ENCODE measurements at regions not wholly inside any gene's neighbourhood (a gene's known extent, or its start where the extent isn't known, plus 50 kb on each side); places are given as distances from the start of the nearest gene placed in this dataset.

DNA sequence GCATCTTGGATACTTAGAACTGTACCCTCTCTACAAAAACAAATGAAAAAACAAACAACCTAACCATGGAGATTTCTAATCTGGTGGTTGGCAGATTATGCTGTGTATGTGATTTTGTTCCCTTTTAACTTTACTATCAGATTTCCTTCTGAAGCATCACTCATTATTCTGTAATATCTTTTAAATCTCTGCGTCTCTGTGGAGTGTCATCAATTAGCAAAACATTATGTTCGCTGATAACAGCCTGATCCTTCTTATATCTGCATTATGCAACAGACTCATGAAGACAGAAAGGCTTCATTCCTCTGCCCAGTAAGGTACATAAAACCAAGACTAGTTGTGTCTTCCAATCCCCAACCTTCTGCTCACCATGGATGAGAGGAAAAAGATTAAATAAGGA is 110.3 kb upstream of the PDE5A start:
- Histone ChIP-seq H3K4me1 (no peaks in the 10 kb centered on the region), H3K27me3 (no peaks in the 10 kb centered on the region), H3K4me3 (no peak overlapping the region), H3K9me3 (no peaks in the 10 kb centered on the region), H3K36me3 (no peaks in the 10 kb centered on the region), H3K27ac (no peak overlapping the region)
- DNase-seq (ENCODE audit: low spot score in 2 of 2) = no peak
- 76% methylated on average over 2 of the region's 2 CpGs for WGBS
- TF ChIP-seq POLR2A (IDR thresholded peaks at IDR 0.05) (no peak), EP300 (IDR thresholded peaks at IDR 0.05) (no peak), POLR2AphosphoS5 (IDR thresholded peaks at IDR 0.05) (no peak)
- TF ChIP-seq, protein P1, sequence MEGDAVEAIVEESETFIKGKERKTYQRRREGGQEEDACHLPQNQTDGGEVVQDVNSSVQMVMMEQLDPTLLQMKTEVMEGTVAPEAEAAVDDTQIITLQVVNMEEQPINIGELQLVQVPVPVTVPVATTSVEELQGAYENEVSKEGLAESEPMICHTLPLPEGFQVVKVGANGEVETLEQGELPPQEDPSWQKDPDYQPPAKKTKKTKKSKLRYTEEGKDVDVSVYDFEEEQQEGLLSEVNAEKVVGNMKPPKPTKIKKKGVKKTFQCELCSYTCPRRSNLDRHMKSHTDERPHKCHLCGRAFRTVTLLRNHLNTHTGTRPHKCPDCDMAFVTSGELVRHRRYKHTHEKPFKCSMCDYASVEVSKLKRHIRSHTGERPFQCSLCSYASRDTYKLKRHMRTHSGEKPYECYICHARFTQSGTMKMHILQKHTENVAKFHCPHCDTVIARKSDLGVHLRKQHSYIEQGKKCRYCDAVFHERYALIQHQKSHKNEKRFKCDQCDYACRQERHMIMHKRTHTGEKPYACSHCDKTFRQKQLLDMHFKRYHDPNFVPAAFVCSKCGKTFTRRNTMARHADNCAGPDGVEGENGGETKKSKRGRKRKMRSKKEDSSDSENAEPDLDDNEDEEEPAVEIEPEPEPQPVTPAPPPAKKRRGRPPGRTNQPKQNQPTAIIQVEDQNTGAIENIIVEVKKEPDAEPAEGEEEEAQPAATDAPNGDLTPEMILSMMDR (IDR thresholded peaks at IDR 0.05) = no peak

DNA sequence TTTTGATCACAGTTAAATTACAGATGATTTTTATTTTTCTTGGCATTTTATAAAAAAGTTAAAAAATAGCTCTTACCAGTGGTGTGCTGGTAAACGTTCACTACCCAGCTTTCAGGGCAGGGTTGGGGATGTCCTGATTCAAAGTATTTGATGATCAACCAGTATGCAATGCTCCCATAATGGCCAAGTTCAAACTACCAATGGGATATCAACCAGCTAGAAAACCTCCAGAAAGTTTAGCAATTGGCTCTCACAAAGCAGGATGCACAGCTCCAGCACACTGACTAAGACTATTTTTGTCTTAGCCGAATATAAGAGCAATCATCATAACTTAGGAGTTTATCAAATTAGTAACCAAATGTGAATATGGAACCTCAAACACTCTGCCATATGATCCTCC is 108.0 kb upstream of the PDE5A start:
- H3K36me3 ChIP-seq = no peaks in the 10 kb centered on the region
- WGBS = 77% methylated on average over 2 of the region's 2 CpGs
- TF ChIP-seq POLR2AphosphoS5 (IDR thresholded peaks at IDR 0.05) (no peak), EP300 (IDR thresholded peaks at IDR 0.05) (no peak), POLR2A (IDR thresholded peaks at IDR 0.05) (no peak)
- TF ChIP-seq, protein P1 (IDR thresholded peaks at IDR 0.05) = no peak
- no peak overlapping the region for H3K4me3 ChIP-seq
- H3K27me3 ChIP-seq = no peaks in the 10 kb centered on the region
- no peak for DNase-seq (ENCODE audit: low spot score in 2 of 2)
- no peaks in the 10 kb centered on the region for H3K4me1 ChIP-seq
- H3K27ac ChIP-seq = no peak overlapping the region
- H3K9me3 ChIP-seq = no peaks in the 10 kb centered on the region

DNA sequence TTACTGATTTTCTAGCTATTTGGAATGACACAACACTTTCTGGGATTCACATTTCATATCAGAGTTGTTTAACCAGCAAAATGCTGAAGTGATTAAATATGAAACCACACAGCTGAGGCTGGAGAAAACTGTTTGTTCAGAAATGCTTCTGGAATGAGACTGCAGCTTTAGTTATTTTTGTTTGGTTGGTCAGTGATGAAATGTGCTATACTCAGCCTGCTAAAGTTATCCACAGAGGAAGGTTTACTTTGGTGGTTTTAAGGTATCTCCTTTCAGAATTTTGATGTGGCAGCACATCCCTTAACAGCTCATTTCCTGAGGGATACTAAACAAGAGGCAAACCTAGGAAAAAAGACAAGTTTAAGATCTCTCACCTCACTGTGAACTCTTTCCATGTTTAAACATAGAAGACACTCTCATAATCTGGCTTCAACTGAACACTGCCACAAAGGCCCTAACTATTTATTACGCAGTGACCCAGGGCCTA is 106.6 kb upstream of the PDE5A start:
- Histone ChIP-seq H3K36me3 (no peaks in the 10 kb centered on the region), H3K4me1 (no peaks in the 10 kb centered on the region), H3K9me3 (no peaks in the 10 kb centered on the region), H3K27me3 (no peaks in the 10 kb centered on the region), H3K4me3 (no peak overlapping the region), H3K27ac (no peak overlapping the region)
- no peak for DNase-seq (ENCODE audit: low spot score in 2 of 2)
- TF ChIP-seq EP300 (IDR thresholded peaks at IDR 0.05) = no peak
- no peak for TF ChIP-seq POLR2A (IDR thresholded peaks at IDR 0.05)
- TF ChIP-seq, protein P1 (IDR thresholded peaks at IDR 0.05) = no peak
- TF ChIP-seq POLR2AphosphoS5 (IDR thresholded peaks at IDR 0.05) = no peak
- 81% methylated on average over 1 of the region's 1 CpG for WGBS

DNA sequence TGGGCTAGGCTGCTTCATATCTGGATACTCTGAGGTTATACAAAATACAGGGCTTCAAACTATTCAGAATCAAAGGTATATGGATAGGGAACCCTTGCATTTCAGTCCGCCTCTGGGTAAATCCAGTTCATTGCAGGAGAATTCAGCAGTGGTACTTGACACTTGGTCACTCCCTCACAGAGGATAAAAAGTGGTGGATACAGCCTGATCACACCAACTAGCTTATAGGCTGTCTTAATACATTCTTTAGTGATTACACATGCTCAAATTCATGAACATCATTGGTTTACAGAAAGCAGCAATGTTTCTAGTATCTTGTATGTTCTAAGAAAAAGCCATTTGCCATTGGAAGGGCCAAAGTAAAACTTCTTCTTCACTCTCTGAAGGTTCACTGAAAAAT is 104.8 kb upstream of the PDE5A start:
- H3K27me3 ChIP-seq = no peaks in the 10 kb centered on the region
- H3K4me3 ChIP-seq = no peak overlapping the region
- no peak overlapping the region for H3K27ac ChIP-seq
- H3K4me1 ChIP-seq = no peaks in the 10 kb centered on the region
- 100% methylated on average over 1 of the region's 1 CpG for WGBS
- no peak for DNase-seq (ENCODE audit: low spot score in 2 of 2)
- no peaks in the 10 kb centered on the region for H3K9me3 ChIP-seq
- TF ChIP-seq EP300 (IDR thresholded peaks at IDR 0.05) (no peak), POLR2A (IDR thresholded peaks at IDR 0.05) (no peak), POLR2AphosphoS5 (IDR thresholded peaks at IDR 0.05) (no peak)
- TF ChIP-seq, protein P1 (IDR thresholded peaks at IDR 0.05) = no peak
- no peaks in the 10 kb centered on the region for H3K36me3 ChIP-seq

DNA sequence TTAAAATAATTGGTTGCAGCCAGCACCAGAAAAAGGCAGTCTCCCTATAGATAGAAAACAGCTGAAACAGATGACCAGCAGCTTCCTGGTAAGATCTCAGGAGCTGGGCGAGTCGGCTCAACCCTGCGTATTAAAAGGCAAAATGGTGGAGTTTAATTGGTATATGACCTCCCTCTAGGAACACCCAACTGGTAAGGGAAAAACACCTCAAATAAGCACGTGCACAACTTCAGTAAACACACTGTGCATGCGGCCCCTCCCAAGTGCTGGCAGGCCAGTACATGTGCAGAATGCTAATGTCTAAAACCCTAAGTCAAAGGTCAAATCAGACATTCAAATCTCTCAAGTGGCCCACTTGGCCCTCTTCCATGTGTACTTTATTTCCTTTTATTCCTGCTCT is 103.2 kb upstream of the PDE5A start:
- Histone ChIP-seq H3K9me3 (no peaks in the 10 kb centered on the region), H3K4me1 (no peaks in the 10 kb centered on the region), H3K36me3 (no peaks in the 10 kb centered on the region), H3K27me3 (no peaks in the 10 kb centered on the region), H3K4me3 (no peak overlapping the region), H3K27ac (no peak overlapping the region)
- no peak for DNase-seq (ENCODE audit: low spot score in 2 of 2)
- 64% methylated on average over 5 of the region's 5 CpGs for WGBS
- TF ChIP-seq EP300 (IDR thresholded peaks at IDR 0.05) = no peak
- TF ChIP-seq, protein P1 (IDR thresholded peaks at IDR 0.05) = no peak
- TF ChIP-seq POLR2AphosphoS5 (IDR thresholded peaks at IDR 0.05) = no peak

Data from suprapubic skin (tissue), 4 donors.